Skin of body (tissue), 1 donor: ENCODE measurements at regions not wholly inside any gene's neighbourhood (a gene's known extent, or its start where the extent isn't known, plus 50 kb on each side); places are given as distances from the start of the nearest gene placed in this dataset.
"Not testable (repeated sequence)": the region's sequence is repeated elsewhere in the genome, so short reads cannot be mapped to it uniquely, and the experiment has no call there.

Experiments used
- DNase-seq: peaks from one replicate; lab custom pipeline; 2025; lab: John Stamatoyannopoulos, UW

- DNase-seq = no peak
Observed at GRCh38 chr12:124476011-124476400, 91.4 kb downstream of the NCOR2 start.

DNA sequence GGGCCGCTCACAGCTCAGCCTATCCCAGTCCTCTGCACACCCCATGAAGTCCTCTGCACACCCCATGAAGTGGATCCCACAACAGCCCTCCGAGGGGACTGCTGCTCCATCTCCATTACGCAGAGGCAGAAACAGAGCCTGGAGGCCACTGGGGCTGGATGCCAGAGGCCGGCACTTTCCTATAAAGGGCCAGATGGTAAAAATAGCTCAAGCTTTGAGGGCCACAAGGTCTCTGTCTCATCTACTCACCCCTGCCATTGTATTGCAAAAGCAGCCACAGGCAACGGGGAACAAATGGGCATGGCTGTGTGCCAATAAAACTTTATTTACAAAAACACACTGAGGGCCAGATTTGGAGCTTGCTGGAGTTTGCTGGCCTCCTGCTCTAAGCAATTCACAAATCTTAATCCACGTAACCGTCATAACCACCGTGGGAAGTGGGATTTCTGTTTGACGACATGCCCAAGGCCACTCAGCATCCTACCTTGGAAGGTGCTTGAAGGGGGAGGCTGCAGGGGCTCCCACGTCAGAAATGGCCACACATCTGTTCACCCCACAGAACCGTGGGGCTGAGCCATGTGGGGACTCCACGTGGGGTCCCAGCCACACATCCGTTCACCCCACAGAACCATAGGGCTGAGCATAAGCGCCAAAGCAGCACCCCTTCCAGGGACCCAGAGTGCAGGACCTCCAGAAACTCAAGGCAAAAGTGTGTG lies 92.0 kb downstream of the NCOR2 start:
- DNase-seq = no peak

DNA sequence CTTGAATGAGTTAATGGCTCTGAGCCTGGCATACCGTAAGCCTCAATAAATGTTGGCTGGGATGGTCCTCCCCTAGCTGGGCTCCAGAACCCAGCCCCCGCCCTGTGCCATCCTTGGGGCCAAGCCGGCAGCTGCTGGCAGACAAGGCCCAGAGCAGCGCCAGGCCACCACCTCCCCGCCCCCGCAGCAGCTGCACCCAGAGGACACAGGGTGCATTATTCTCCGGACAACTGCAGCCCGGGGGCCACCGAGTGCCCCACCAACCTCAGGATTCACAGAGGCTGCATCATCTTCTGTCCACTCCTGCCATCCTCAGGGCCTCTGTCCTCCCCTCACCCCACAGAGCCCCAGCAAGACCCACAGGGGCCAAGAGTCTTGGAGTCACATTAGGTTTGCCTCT lies 92.7 kb downstream of the NCOR2 start:
- DNase-seq = peak; percentile 15

- DNase-seq = no peak
Observed at GRCh38 chr12:124472690-124473279, 94.6 kb downstream of the NCOR2 start.

GRCh38 chr12:124471828-124472227 lies 95.6 kb downstream of the NCOR2 start:
- DNase-seq = no peak

GRCh38 chr12:124470806-124471205 lies 96.6 kb downstream of the NCOR2 start:
- no peak for DNase-seq

DNA sequence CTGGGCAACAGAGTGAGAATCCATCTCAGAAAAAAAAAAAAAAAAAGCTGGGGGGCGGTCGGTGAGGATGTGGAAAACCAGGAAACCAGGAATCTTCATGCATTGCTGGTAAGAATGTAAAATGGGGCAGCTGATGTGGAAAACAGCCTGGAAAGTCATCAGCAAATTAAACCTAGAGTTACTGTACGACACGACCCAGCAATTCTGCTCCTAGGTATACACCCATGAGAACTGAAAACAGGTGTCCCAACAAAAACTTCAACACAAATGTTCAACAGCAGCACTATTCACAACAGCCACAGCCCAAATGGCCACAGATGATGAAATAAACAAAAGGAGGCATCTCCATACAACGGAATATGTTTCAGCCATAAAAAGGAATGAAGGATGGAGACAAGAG lies 97.3 kb downstream of the NCOR2 start:
- no peak for DNase-seq

DNA sequence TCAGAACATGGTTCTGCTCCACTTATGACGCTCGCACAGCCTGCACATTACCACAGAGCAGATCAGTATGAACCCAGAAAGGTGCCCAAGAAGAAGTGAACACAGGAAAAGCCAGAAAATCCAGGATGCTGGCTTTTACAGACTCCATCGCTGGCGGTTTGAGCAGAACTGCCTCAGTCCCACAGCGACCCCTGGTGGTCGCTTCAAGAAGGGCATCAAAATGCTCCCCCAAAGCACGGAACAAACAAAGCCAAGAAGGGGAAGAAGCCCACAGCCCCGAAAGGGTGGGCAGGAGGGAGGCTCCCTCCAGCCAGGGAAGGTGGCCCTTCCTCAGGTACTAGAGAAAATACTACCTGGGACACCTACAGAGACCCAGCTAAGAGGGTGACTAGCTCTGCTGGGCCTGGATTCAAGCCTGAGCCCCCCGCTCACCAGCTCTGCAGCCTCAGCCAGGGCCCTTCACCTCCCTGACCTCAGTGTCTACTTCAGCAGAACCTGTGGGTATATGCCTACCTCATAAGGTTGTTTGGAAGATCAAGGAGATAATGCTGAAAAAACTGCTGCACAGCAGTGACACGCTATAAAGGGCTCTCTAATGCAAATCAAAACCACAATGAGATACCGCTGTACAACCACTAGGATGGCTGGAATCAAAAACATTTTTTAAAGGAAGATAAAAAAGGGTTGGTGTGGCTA lies 98.1 kb downstream of the NCOR2 start:
- DNase-seq = no peak

- DNase-seq = not testable (repeated sequence)
Observed at GRCh38 chr12:124467549-124467948, 99.9 kb downstream of the NCOR2 start.

DNA sequence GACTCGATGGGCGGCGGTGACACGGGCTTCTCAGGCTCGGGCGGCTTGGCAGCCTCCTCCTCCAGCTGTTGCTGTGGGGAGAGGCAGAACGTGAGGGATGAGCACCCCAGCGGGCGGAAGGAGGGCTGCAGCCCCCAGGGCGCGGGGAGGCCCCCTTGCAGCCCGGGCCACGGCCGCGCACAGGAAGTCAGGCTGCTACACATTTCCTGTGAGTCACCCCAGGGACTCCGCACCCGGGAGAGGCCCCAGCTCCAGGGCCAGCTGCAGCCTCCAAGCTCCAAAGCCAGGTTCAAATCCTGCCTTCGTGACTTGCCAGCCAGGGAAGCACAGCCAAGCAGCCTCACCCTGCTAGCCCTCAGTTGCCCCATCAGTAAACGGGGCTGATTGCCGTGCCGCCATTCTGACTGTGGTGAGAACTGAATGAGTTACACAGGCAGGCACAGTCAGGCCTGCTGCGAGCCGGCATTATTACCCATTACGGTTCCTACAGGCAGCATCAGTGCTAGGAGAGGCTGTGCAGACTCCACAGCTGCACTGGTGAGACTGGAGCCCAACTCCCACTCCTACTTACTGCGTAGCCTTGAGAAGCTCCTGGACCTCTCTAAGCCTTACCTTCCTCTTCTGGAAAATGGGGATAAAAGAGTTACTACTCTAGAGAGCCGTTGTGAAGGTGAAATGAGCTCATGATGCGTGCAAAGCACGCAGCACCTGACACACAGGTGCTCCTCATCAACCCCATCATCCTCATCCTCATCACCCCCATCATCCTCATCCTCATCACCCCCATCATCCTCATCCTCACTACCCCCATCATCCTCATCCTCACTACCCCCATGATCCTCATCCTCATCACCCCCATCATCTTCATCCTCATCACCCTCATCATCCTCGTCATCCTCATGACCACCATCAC lies 100.9 kb downstream of the NCOR2 start:
- no peak for DNase-seq

- DNase-seq = no peak
Observed at GRCh38 chr12:124465473-124465872, 101.9 kb downstream of the NCOR2 start.

- DNase-seq = no peak
Observed at GRCh38 chr12:124464830-124465229, 102.6 kb downstream of the NCOR2 start.

DNA sequence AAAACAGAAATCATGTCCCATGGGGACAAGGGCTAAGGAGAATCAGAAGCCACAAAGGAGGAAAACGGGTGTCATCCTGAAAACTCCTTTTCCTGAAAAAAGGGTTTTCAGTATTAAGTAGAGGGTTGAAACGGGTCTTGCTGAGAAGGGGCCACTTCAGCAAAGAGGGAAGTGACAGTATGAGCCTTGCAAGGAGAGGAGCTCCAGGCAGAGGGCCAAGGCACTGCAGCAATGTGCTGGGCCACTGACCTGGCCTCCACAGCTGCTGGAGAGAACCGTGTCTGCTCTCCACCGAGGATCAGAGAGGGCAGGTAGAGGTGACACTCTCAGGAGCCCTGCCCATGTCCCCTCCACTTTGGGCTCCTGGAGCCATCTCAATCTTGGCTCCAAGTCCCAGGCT lies 103.3 kb downstream of the NCOR2 start:
- no peak for DNase-seq

DNA sequence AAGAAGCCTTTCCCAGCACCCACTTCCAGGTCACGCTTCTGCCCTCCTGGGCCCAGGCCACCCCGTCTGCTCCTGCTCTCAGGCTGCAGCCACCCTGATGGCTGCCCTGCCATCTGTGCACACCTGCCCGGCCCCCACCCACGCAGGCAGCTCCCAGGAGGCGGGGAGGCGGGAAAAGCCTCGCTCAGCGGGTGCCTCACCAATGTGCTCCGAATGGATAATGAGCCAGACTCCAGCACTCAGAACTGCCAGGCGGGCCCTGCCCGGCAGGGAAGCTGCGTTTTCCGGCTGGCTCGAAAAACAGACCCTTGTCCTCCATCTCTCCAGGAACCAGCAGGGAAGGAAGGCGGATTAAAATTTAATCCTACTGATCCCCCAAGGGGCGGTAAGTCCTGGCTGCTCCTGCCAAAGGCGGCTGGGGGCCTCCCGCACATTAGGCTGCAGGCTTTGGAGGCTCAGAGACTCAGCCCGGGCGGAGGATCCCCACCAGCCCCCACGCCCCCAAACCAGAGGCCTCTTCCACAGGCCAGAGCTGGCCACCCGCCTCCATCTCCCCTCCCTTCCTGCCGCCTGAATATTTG lies 104.0 kb downstream of the NCOR2 start:
- DNase-seq = no peak

DNA sequence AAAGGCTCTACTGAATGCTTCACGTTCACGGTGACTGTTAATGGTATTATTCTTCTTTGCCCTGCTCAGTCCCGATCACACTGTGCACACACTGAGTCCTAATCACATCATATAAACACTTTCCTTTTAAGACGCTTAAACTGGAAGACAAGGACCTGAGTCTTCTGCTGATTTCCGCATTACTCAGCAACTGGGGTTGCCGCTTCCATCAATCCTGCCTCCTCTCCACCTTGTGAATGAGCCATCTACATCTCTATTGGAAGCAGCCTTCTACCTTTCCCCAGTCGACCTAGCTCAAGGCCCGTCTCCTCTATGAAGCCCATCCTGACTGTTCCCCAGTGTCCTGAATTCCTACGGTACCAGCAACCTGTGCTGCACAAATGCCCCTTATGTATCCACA lies 104.7 kb downstream of the NCOR2 start:
- no peak for DNase-seq

- no peak for DNase-seq
Observed at GRCh38 chr12:124461851-124462623, 105.4 kb downstream of the NCOR2 start.

GRCh38 chr12:124461241-124461673 lies 106.2 kb downstream of the NCOR2 start:
- no peak for DNase-seq

GRCh38 chr12:124460771-124461170 lies 106.6 kb downstream of the NCOR2 start:
- no peak for DNase-seq

GRCh38 chr12:124459852-124460645 lies 107.4 kb downstream of the NCOR2 start:
- no peak for DNase-seq
